Prostate gland (tissue), 2 donors: ENCODE measurements at regions not wholly inside any gene's neighbourhood (a gene's known extent, or its start where the extent isn't known, plus 50 kb on each side); places are given as distances from the start of the nearest gene placed in this dataset.

Experiments used
- DNase-seq: peaks from one replicate; pipeline ENCODE4 v3.0.0-alpha.2; 2019; ENCODE audit warnings: low spot score
- H3K27ac ChIP-seq, 2 donors: fragments of 200-600 bp; sonication (generic); 2 replicates each; pipeline ENCODE4 v1.5.1; 2017 to 2019
- H3K27me3 ChIP-seq: fragments of 200-600 bp; sonication (generic); replicated peaks from 2 replicates; pipeline ENCODE4 v1.5.1; 2019; ENCODE audit not compliant: insufficient read depth
- H3K36me3 ChIP-seq, 2 donors: fragments of 200-600 bp; sonication (generic); 1 replicate in 1 of 2; 2 replicates in 1 of 2; pipeline versions ENCODE4 v1.5.1 to v1.8.1; 2017 to 2019
- H3K4me1 ChIP-seq: fragments of 200-600 bp; sonication (generic); replicated peaks from 2 replicates; pipeline ENCODE4 v1.5.1; 2019
- H3K4me3 ChIP-seq, 2 donors: fragments of 200-600 bp; sonication (generic); 2 replicates each; pipeline ENCODE4 v1.5.1; 2017 to 2019
- H3K9me3 ChIP-seq: fragments of 200-600 bp; sonication (generic); 2 replicates; pipeline ENCODE4 v1.5.1; 2017
- POLR2A ChIP-seq: fragments of 450-650 bp; IDR thresholded peaks from one replicate; pipeline ENCODE4 v1.6.1; 2016; ENCODE audit warnings: antibody characterized with exemption, mild to moderate bottlenecking
- POLR2AphosphoS5 ChIP-seq: sonication (generic); formaldehyde crosslinking; IDR thresholded peaks from one replicate; pipeline ENCODE4 v1.6.1; 2017; ENCODE audit warnings: antibody characterized with exemption
- WGBS: methylation state at CpG from one replicate; pipeline ENCODE4 v1.1.5; 2018; 5-methylcytosine and 5-hydroxymethylcytosine counted together
- intact Hi-C: fragments of 100-400 bp; cut with DNase I; formaldehyde crosslinking; loops from one replicate; pipeline ENCODE4 v1.14.2; 2022
- TF ChIP-seq, protein P1 (sequence below), 4 experiments: fragments of 200-600 bp in 2 of 4; fragments of 450-650 bp in 2 of 4; sonication (generic) in 2 of 4; IDR thresholded peaks; 1 replicate in 3 of 4; 2 replicates in 1 of 4; pipeline ENCODE4 v1.5.1; 2016 to 2019; ENCODE audit warnings: antibody characterized with exemption in 4 of 4, mild to moderate bottlenecking in 2 of 4, moderate library complexity in 2 of 4

DNA sequence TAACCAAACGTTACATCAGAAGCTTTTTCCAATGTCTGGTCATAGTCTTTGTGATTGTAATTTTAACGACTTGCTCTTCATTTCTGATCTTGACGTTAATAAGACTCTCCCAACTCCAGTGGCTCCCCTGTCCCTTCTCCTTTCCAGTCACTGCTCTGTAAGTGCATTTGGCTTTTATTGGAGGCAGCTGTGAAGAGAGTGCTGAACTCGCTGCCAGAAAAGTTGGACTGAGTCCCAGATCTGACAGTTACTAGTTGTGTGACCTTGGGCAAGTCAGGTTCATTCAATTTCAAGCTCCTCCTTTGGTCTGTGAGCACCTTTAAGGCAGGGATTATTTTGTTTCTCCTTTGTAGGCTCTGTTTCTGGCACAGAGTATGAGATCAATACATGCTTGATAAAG lies 109.6 kb upstream of the TSPAN2 start:
- no peak overlapping the region for H3K27ac ChIP-seq
- H3K4me1 ChIP-seq = no peaks in the 10 kb centered on the region
- no peak overlapping the region for H3K4me3 ChIP-seq
- no peaks in the 10 kb centered on the region for H3K9me3 ChIP-seq
- H3K27me3 ChIP-seq = no peaks in the 10 kb centered on the region
- TF ChIP-seq POLR2AphosphoS5 = no peak
- TF ChIP-seq, protein P1, sequence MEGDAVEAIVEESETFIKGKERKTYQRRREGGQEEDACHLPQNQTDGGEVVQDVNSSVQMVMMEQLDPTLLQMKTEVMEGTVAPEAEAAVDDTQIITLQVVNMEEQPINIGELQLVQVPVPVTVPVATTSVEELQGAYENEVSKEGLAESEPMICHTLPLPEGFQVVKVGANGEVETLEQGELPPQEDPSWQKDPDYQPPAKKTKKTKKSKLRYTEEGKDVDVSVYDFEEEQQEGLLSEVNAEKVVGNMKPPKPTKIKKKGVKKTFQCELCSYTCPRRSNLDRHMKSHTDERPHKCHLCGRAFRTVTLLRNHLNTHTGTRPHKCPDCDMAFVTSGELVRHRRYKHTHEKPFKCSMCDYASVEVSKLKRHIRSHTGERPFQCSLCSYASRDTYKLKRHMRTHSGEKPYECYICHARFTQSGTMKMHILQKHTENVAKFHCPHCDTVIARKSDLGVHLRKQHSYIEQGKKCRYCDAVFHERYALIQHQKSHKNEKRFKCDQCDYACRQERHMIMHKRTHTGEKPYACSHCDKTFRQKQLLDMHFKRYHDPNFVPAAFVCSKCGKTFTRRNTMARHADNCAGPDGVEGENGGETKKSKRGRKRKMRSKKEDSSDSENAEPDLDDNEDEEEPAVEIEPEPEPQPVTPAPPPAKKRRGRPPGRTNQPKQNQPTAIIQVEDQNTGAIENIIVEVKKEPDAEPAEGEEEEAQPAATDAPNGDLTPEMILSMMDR (IDR thresholded peaks at IDR 0.05) = no peak
- TF ChIP-seq POLR2A = no peak
- intact Hi-C loops = no loop called here
- no peaks in the 10 kb centered on the region for H3K36me3 ChIP-seq
- 12% methylated on average over 4 of the region's 4 CpGs for WGBS
- DNase-seq = no peak

DNA sequence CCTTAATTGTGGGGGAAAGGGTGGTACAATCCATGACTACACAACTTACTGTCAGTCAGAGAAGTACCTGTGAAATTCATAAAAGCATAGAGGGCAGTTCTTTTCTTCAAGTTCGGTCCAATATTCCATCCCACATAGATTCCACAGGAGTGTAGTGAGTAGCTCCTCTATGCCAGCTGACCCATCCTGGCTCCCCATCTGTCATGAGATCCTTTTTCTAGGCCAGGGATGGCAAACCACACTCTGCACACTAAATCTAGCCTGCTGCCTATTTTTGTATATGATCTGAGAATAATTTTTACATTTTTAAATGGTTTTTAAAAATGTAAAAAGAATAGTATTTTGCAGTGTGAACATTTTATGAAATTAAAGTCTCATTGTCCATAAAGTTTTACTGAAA lies 107.0 kb upstream of the TSPAN2 start:
- Histone ChIP-seq H3K36me3 (no peaks in the 10 kb centered on the region), H3K4me1 (no peaks in the 10 kb centered on the region), H3K27ac (no peak overlapping the region), H3K4me3 (no peak overlapping the region), H3K9me3 (no peaks in the 10 kb centered on the region), H3K27me3 (no peaks in the 10 kb centered on the region)
- DNase-seq = no peak
- TF ChIP-seq, protein P1 (IDR thresholded peaks at IDR 0.05) = no peak
- TF ChIP-seq POLR2AphosphoS5 (no peak), POLR2A (no peak)
- intact Hi-C loops = no loop called here
- 100% methylated on average over 1 of the region's 1 CpG for WGBS

DNA sequence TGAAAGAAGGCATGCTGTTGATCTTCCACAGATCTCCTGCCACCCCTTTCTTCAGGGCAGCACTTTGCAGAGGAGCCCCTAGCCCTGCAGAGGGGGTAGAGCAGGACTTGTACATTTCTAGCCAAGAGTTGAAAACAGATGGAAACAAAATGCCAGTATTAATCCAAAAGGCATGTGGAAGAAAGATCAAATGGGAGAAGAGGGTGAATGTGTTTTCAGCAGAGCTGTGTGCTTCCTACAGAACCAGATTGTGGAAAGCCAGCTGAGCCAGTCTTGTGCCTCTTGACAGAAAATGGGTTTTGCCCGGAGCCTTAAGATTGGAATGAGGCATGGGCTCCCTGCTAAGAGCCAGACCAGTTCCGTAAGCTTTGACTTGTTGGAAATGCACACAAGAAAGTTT lies 105.2 kb upstream of the TSPAN2 start:
- H3K9me3 ChIP-seq = no peaks in the 10 kb centered on the region
- no peaks in the 10 kb centered on the region for H3K36me3 ChIP-seq
- intact Hi-C loops = no loop called here
- no peaks in the 10 kb centered on the region for H3K4me1 ChIP-seq
- no peak overlapping the region for H3K27ac ChIP-seq
- no peak for DNase-seq
- H3K27me3 ChIP-seq = no peaks in the 10 kb centered on the region
- no peak overlapping the region for H3K4me3 ChIP-seq
- WGBS = 43% methylated on average over 2 of the region's 2 CpGs
- no peak for TF ChIP-seq POLR2A
- TF ChIP-seq, protein P1 (IDR thresholded peaks at IDR 0.05) = no peak
- TF ChIP-seq POLR2AphosphoS5 = no peak

DNA sequence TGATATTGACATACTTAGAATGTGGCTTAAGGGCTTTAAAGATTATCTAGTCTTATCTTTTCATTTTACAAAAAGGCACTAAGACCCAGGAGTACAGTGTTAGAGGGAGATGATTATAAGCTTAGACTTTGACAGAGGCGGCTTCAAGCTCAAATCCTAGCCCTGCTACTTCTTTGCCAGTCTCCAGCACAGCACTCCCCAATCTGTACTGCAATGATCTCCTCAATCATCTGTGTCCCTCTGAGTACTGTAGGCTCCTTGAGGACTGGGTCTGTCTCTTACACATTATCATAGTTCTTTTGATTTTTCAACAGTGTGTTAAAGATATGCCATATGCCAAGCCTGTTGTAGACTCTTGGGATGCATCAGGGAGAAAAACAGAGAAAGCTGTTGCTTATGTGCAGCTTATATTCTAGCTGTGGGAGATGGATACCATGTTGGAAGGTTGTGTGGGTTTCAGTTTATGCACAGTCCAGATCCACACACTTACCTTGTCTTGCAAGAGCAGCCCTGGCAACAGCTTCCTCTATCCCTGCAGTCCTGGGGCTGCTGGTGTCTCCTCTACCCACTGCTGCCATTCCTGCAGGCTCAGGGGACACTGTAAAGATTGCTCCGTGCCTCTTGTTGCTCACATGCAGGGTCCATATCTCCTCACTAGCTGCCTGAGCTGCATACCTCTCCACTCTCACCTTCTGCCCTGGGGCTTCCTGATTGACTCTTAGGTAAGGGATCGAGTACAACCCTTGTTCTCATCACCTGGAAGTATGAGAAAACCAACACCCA lies 103.9 kb upstream of the TSPAN2 start:
- intact Hi-C loops = no loop called here
- no peaks in the 10 kb centered on the region for H3K9me3 ChIP-seq
- H3K27ac ChIP-seq = no peak overlapping the region
- H3K4me3 ChIP-seq = no peak overlapping the region
- no peaks in the 10 kb centered on the region for H3K4me1 ChIP-seq
- TF ChIP-seq, protein P1 (IDR thresholded peaks at IDR 0.05) = no peak
- no peak for DNase-seq
- no peaks in the 10 kb centered on the region for H3K36me3 ChIP-seq
- no peaks in the 10 kb centered on the region for H3K27me3 ChIP-seq
- WGBS = 83% methylated on average over 3 of the region's 3 CpGs

DNA sequence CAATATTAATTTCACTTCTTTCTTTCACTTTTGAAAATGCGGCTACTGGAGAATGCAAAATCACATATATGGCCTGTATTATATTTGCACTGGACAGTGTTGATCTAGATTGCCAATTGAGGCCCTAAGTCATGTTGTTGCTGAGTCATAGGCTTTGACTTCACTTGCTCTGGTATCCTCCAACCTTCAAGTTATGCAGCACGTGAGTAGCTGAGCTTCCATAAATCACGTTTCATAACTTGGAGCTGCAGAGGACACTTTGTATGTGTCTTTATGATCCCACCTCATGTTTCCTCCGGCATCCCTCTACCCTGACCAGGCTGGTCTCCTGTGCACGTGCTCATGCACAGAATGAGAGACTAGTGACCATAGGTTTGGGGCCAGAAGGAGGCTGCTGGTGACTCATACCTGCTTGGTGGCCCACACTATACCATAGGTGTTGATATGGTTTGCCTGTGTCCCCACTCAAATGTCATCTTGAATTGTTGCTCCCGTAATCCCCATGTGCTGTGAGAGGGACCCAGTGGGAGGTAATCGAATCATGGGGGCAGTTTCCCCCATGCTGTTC lies 103.0 kb upstream of the TSPAN2 start:
- Histone ChIP-seq H3K4me3 (no peak overlapping the region), H3K27me3 (no peaks in the 10 kb centered on the region), H3K27ac (no peak overlapping the region), H3K36me3 (no peaks in the 10 kb centered on the region), H3K9me3 (no peaks in the 10 kb centered on the region), H3K4me1 (no peaks in the 10 kb centered on the region)
- TF ChIP-seq POLR2A (no peak), POLR2AphosphoS5 (no peak)
- TF ChIP-seq, protein P1 (IDR thresholded peaks at IDR 0.05) = no peak
- WGBS = 84% methylated on average over 7 of the region's 7 CpGs
- intact Hi-C loops = no loop called here
- no peak for DNase-seq
